OCI-LY3 (cell line): ENCODE measurements at regions not wholly inside any gene's neighbourhood (a gene's known extent, or its start where the extent isn't known, plus 50 kb on each side); places are given as distances from the start of the nearest gene placed in this dataset.

Experiments used
- EZH2phosphoT487 ChIP-seq: fragments of 200-600 bp; shearing (Covaris generic); IDR thresholded peaks from 2 replicates; pipeline ENCODE4 v1.6.1; 2018; ENCODE audit warnings: antibody characterized with exemption, mixed run types, low read depth
- TF ChIP-seq, protein P1 (sequence below): fragments of 200-600, 300-600 bp; sonication (generic); IDR thresholded peaks from 2 replicates; pipeline ENCODE4 v1.5.1; 2014; ENCODE audit warnings: antibody characterized with exemption, low read length, low read depth

DNA sequence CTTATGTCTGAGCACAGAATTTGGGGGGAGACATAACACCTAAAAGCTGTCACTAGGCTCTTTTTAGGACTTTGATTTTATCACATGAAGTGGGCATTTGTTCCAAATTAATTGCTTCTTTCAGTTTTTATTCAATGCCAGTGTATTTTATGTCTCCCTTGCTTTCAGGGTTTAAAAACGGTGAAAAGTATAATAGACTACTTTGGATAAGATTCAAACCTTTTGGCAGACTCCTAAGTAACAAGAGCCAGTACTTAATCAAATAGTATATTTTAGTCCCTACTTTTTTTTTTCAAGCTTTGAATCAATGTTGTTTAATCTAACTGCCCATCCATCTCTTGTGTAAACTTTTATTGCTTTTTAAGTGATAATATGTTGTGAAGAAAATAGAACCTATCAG lies 847.2 kb upstream of the DPPA4 start:
- TF ChIP-seq, protein P1, sequence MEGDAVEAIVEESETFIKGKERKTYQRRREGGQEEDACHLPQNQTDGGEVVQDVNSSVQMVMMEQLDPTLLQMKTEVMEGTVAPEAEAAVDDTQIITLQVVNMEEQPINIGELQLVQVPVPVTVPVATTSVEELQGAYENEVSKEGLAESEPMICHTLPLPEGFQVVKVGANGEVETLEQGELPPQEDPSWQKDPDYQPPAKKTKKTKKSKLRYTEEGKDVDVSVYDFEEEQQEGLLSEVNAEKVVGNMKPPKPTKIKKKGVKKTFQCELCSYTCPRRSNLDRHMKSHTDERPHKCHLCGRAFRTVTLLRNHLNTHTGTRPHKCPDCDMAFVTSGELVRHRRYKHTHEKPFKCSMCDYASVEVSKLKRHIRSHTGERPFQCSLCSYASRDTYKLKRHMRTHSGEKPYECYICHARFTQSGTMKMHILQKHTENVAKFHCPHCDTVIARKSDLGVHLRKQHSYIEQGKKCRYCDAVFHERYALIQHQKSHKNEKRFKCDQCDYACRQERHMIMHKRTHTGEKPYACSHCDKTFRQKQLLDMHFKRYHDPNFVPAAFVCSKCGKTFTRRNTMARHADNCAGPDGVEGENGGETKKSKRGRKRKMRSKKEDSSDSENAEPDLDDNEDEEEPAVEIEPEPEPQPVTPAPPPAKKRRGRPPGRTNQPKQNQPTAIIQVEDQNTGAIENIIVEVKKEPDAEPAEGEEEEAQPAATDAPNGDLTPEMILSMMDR = no peak
- TF ChIP-seq EZH2phosphoT487 = no peak
